Renal cortex interstitium (tissue), 11 donors: ENCODE measurements at regions not wholly inside any gene's neighbourhood (a gene's known extent, or its start where the extent isn't known, plus 50 kb on each side); places are given as distances from the start of the nearest gene placed in this dataset.

Experiments used
- DNase-seq, 11 donors: peaks; one replicate each; pipeline ENCODE4 v3.0.0-alpha.2; 2013; ENCODE audit warnings: low read depth in 9 of 11, low spot score in 4 of 11; ENCODE audit errors: extremely low read depth in 1 of 11

DNA sequence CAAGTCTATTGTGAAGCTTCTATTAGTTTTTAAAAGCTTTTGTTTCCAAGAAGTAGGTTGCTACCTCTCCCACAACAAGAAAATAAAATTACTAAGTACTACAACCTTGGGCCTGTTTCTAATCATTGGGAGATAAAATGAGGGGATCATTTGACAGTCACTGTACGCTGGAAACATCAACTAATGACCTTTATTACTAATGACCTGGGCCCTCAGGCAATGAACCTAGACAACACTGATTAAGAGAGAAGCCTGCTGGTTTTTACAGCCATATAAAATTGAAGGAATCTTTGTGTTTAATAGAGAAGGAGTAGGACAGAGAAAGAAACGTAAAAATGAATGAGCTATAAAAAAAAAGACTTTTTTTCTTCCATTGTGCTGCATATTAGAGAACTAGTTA is 1000.9 kb downstream of the STPG2 start:
- no peak for DNase-seq

DNA sequence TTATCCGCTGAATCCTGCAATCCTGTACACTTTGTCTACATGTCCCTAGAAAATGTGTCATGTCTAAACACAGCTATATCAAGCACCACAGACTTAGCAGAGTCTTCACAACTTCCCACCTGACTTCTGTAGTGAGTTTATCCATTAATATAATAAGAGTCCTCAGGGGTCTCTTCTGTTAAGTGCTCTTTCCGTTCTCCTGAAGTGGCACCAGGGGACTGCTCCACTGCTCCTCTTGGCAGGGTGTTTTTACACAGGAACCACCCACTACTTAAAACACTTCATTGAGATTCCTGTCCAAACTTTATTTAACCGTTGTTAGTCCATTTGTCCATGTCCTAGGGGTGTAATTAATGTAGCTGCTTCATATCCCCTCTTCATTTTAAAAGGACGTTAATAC is 1000.4 kb downstream of the STPG2 start:
- no peak for DNase-seq

GRCh38 chr4:97144199-97144598 is 999.1 kb downstream of the STPG2 start:
- no peak for DNase-seq

DNA sequence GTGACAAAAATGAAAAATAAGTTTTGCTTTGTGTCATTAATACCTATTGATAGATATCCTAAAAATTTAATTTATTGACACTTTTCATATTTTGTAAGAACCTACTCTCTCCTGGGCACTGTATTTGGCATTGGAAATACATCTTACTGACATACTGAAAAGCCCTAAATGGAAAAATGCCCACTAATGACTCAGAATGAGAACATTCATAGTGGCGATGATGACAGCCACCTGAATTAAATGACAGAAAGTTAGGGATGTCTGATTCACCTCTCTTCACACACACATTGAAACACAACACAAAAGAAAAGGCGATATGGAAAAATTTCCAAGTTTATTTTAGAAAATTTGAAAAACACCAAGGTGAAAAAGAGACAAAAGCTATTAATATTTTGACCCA is 992.3 kb downstream of the STPG2 start:
- no peak for DNase-seq

DNA sequence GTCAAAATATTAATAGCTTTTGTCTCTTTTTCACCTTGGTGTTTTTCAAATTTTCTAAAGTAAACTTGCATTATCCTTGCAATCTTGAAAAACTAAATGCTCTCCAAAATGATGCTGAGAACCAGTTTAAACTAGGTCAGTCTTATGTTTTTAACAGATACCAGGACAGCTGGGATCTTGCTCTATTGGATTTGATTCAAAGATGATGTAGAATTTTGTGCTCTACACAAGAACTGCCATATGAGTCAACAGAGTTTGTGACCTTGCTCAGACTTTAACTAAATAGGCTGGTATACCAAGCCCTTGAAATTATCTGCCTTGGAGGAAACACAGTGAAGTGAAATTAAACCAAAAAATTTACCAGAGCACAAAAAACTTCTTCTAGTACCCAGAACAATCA is 991.1 kb downstream of the STPG2 start:
- no peak for DNase-seq

DNA sequence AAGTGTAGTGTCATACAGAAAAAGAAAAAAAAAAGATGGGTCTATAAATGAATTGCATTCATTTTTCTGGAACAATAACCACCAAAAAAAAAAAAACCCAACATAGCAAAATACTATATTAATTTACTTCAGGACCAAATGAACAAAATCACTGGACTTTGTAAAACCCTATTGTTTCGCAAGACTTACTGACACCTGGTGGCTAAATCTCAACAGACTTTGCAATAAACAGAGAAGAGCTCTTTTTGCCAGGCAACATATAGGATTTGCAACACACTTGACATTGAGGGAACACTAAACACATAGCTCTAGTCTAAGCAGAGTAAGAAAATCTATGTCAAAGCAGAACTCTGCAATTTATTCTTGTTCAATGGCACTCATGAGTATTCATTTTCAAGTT is 990.2 kb downstream of the STPG2 start:
- DNase-seq = peak; percentile 3 to 41 (median 16)

GRCh38 chr4:97159625-97160024 is 983.7 kb downstream of the STPG2 start:
- DNase-seq = no peak

- DNase-seq = no peak
Measured at GRCh38 chr4:97185233-97185632, 958.0 kb downstream of the STPG2 start.

GRCh38 chr4:97197106-97197505 is 946.2 kb downstream of the STPG2 start:
- DNase-seq = no peak

DNA sequence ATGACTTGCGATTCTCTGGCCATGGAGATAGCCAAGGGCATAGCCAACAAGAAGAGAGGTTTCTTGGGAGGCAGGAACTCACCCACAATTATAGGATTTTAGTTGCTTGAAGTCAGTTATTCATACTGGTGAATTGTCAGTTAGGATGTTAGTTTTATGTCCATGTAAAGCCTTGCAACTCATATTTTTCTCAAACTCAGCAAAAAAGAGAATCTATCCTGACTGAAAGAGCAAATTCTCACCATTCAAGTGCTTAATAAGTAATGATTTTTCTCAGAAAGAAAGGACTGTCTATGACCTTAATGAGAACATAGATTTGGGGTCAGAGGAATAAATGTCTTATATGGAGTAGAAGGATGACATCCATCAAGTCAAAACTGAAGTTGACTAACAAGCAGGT is 934.5 kb downstream of the STPG2 start:
- no peak for DNase-seq

- no peak for DNase-seq
Measured at GRCh38 chr4:97215409-97215941, 927.8 kb downstream of the STPG2 start.

GRCh38 chr4:97216046-97216445 is 927.2 kb downstream of the STPG2 start:
- no peak for DNase-seq

- DNase-seq = no peak
Measured at GRCh38 chr4:97235521-97235920, 907.8 kb downstream of the STPG2 start.

DNA sequence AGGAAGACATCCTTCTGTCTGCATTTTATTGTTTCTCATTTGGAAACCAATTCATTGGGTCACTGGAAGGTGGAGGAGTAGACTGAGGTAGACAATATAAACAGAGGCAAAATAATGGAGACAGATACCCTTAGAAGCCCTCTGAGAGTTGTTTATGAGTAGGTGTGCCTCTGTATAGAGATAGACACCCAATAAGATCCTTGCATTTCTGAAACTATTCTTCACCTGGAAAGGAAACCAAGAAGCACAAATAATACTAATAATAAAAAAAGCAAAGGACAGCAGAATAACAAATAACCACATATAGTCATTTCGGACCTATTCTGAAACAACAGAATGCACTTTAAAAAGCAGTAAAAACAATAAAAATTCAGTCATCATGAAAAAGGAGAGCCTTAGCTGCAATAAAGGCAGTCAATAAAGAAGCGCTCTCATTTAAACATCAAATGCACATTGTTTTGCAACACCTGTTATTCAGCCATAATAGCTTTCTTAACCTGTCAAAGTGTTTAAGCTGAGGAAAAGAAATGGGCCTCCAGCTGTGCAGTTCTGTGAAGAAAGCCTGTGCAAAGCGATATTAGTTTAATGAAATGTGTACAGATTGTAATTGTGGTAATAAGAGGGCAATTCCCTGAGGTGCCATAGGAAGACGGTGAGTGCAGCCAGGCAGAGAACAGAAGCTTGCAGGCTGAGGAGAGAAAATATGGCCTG is 904.2 kb downstream of the STPG2 start:
- DNase-seq = no peak

GRCh38 chr4:97239667-97239997 is 903.6 kb downstream of the STPG2 start:
- DNase-seq = no peak

DNA sequence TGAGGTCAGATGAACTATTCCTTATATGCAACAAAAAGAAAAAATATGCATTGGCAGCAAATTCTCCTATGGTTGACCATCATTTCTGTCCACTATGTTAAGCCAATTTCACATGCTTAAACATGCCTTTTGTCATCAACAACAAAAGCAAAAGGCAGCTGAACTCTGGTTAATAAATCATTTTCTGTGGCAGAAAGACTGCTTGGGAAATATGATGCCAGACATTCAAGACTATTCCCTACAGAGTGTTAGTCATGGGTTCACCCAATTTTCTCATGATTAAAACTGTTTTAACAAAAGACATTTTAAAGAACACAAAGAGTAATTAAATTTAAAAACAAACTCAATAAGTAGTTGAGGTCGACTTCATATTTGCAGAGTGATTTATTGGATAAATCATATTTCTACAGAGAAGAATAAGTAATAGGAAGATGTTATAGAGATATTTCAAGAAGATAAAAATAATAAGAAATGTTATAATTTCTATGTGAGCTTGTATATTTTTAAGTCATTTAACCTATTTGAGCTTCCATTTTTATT is 890.6 kb downstream of the STPG2 start:
- DNase-seq = no peak

DNA sequence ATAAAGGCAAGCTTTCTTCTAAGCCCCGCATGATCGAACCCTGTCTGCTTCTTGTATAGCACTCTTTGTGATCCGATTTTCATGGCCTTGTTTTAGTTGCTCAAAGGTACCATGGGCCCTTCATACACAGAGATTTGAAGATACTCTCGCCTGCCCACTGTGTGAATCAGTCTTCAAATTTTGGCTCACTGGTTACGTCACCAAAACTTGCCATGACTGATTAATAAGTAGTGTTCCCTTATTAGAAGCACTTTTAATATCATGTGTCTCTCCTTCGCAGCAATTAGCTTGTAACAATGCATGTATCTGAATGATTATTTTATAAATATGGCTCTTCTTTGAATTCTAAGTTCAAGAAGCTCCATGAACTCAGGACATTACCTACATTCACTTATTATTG is 880.5 kb downstream of the STPG2 start:
- DNase-seq = no peak

DNA sequence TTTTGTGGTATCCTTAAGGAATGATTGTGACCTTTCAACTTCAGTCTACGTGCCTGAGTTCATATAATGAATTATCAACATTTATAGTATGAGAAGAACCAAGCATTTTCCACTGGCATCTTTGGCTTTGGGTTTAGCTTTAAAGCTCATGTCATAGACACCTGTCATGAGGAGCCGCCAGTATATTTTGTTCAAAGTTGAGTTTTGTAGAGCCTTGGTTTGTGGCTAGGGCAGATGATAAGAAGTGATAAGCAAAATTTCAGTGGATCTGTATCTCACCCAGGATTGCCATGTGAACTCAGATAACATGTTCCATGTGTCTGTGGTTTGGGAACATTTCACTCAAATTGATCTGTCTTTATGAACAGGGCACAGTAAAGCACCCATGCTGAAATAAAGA is 873.2 kb downstream of the STPG2 start:
- no peak for DNase-seq

- DNase-seq = no peak
Measured at GRCh38 chr4:97279391-97279790, 863.9 kb downstream of the STPG2 start.

GRCh38 chr4:97300561-97300960 is 842.7 kb downstream of the STPG2 start:
- no peak for DNase-seq

GRCh38 chr4:97305351-97305750 is 837.9 kb downstream of the STPG2 start:
- no peak for DNase-seq
